Spleen (tissue), 3 donors: ENCODE measurements at regions not wholly inside any gene's neighbourhood (a gene's known extent, or its start where the extent isn't known, plus 50 kb on each side); places are given as distances from the start of the nearest gene placed in this dataset.

Experiments used
- POLR2A ChIP-seq, 3 donors: fragments of 450-650 bp; IDR thresholded peaks; one replicate each; pipeline ENCODE4 v1.5.1; 2017; ENCODE audit warnings: antibody characterized with exemption in 3 of 3, mild to moderate bottlenecking in 1 of 3
- POLR2AphosphoS5 ChIP-seq, 3 donors: sonication (generic); formaldehyde crosslinking; IDR thresholded peaks; one replicate each; pipeline ENCODE4 v1.5.1; 2017; ENCODE audit warnings: antibody characterized with exemption in 3 of 3

- TF ChIP-seq POLR2A (IDR thresholded peaks at IDR 0.05) = no peak
- TF ChIP-seq POLR2AphosphoS5 (IDR thresholded peaks at IDR 0.05) = no peak
Observed at GRCh38 chr4:33086331-33086925, 2366.3 kb downstream of the PCDH7 start.
